Bronchial epithelial cell (primary cell): ENCODE measurements at regions not wholly inside any gene's neighbourhood (a gene's known extent, or its start where the extent isn't known, plus 50 kb on each side); places are given as distances from the start of the nearest gene placed in this dataset.

Source experiments
- DNase-seq: peaks from one replicate; pipeline ENCODE4 v3.0.0-alpha.2; 2010; ENCODE audit warnings: low read depth
- FAIRE-seq: peaks from 2 replicates; lab custom pipeline; 2011; peaks lifted over from hg19 to GRCh38; lab: Jason Lieb, UNC
- H3K27me3 ChIP-seq: 2 replicates; pipeline ENCODE4 v1.5.1; 2011; ENCODE audit warnings: low read length; ENCODE audit not compliant: control insufficient read depth, insufficient read depth
- H3K36me3 ChIP-seq: 2 replicates; pipeline ENCODE4 v1.5.1; 2011; ENCODE audit warnings: low read length; ENCODE audit not compliant: control insufficient read depth, insufficient read depth
- H3K4me3 ChIP-seq: 2 replicates; pipeline ENCODE4 v1.5.1; 2011; ENCODE audit warnings: mild to moderate bottlenecking, low read depth, low read length, control low read depth
- TF ChIP-seq, protein P1 (sequence below): IDR thresholded peaks from 2 replicates; pipeline ENCODE4 v1.5.1; 2011; ENCODE audit warnings: mild to moderate bottlenecking, moderate library complexity, low read length, control low read depth, inconsistent platforms; ENCODE audit not compliant: insufficient read depth, severe bottlenecking

DNA sequence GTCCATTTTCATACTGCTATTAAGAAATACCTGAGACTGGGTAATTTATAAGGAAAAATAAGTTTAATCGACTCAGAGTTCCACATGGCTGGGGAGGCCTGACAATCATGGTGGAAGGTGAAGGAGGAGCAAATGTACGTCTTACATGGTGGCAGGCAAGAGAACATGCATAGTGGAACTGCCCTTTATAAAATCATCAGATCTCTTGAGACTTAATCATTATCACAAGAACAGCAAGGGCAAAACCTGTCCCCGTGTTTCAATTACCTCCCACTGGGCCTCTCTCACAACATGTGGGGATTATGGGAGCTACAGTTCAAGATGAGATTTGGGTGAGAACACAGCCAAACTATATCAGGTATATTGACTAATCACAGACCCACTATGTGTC, 370.2 kb upstream of the USP24 start:
- DNase-seq (no peak), FAIRE-seq (no peak)
- Histone ChIP-seq H3K27me3 (no peaks in the 10 kb centered on the region), H3K36me3 (no peaks in the 10 kb centered on the region), H3K4me3 (no peak overlapping the region)
- TF ChIP-seq, protein P1, sequence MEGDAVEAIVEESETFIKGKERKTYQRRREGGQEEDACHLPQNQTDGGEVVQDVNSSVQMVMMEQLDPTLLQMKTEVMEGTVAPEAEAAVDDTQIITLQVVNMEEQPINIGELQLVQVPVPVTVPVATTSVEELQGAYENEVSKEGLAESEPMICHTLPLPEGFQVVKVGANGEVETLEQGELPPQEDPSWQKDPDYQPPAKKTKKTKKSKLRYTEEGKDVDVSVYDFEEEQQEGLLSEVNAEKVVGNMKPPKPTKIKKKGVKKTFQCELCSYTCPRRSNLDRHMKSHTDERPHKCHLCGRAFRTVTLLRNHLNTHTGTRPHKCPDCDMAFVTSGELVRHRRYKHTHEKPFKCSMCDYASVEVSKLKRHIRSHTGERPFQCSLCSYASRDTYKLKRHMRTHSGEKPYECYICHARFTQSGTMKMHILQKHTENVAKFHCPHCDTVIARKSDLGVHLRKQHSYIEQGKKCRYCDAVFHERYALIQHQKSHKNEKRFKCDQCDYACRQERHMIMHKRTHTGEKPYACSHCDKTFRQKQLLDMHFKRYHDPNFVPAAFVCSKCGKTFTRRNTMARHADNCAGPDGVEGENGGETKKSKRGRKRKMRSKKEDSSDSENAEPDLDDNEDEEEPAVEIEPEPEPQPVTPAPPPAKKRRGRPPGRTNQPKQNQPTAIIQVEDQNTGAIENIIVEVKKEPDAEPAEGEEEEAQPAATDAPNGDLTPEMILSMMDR: no peak

DNA sequence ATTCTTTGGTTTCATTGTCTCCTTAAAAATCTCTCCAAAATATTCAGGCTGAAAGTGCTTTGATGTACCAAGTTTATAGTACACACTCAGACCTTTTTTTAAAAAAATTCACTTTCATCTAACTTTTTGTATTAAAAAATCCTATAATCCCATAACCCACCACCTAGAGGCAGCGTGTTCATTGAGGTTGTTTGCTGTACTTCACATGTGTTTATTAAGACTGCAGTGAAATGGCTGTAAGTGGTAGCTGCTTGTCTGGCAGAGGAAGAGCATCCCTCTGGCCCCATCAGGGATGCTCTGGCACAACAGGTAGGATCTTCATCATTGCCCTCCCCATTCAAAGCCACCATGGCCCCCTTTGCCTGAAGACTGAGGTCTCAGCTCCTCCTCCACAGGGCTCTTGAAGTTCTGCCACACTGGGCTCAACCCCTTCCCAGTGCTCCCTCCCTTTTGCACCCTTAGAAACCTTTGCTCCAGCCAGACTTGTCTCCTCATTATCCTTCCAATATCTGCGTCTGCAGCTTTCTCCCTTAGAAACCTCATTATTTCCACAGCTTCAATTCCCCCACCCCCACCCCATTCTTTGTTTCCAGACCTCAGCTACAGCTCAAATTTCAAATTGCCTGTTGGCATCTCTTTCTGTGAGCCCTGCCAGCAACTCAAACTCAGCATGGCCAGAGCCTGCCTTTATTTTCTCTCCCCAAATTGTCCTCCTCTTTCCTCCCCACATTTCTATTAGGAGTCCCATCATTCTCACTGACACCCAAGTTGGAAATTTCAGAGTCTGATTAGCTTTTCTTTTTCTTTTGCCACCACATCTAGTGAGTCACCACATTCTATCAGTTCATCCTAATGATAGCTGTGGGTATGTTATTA, 369.6 kb upstream of the USP24 start:
- DNase-seq (no peak), FAIRE-seq (no peak)
- Histone ChIP-seq H3K36me3 (no peaks in the 10 kb centered on the region), H3K27me3 (no peaks in the 10 kb centered on the region), H3K4me3 (no peak overlapping the region)
- TF ChIP-seq, protein P1: no peak

DNA sequence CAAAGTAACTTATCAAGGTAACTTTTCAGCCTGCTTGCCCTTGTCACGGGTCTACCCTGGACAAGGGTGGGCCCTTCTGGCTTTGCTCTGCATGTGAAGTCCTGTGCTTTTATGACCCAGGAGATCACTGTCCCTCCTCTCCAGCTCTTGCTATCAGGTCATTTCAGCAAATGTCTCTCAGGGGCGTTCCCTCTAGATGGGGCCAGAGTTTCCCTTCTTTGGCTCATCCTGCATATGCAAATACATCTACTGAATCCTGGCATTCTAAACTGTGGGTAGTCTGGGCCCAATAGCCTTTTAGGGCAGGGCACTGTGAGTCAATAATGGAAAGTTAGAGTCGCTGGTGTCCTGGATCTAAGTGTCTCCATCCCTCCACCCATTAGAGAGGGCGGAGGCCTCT, 366.9 kb upstream of the USP24 start:
- TF ChIP-seq, protein P1: no peak
- no peak for FAIRE-seq

DNA sequence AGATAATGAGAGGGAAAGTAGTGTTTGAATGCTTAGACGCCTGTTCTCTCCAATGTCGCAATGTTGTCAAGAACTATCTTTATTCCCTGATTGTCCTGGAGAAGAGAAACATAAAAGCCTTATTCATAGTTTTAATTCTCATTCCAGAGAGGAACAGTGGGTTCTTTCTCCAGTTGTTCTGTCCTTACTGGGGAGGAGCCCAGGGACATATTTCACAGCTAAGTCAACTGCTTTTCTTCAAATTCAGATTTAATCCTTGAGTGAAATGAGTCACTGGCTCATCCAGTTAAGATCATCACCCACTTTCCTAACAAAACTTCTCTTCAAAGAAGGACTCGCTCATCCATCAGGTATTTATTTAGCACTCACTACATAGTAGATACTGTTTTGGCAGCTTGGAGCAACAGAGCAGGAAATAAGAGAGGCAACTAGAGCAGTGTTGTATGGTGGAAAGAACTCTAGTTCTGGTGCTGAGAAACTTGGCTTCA, 365.7 kb upstream of the USP24 start:
- TF ChIP-seq, protein P1: no peak
- Histone ChIP-seq H3K4me3 (no peak overlapping the region), H3K36me3 (no peaks in the 10 kb centered on the region), H3K27me3 (no peaks in the 10 kb centered on the region)
- no peak for FAIRE-seq
- DNase-seq: peak; percentile 78

More for the DNA sequence above, 366.9 kb upstream of the USP24 start:
- no peaks in the 10 kb centered on the region for H3K36me3 ChIP-seq
- no peaks in the 10 kb centered on the region for H3K27me3 ChIP-seq
- H3K4me3 ChIP-seq: no peak overlapping the region
- no peak for DNase-seq

DNA sequence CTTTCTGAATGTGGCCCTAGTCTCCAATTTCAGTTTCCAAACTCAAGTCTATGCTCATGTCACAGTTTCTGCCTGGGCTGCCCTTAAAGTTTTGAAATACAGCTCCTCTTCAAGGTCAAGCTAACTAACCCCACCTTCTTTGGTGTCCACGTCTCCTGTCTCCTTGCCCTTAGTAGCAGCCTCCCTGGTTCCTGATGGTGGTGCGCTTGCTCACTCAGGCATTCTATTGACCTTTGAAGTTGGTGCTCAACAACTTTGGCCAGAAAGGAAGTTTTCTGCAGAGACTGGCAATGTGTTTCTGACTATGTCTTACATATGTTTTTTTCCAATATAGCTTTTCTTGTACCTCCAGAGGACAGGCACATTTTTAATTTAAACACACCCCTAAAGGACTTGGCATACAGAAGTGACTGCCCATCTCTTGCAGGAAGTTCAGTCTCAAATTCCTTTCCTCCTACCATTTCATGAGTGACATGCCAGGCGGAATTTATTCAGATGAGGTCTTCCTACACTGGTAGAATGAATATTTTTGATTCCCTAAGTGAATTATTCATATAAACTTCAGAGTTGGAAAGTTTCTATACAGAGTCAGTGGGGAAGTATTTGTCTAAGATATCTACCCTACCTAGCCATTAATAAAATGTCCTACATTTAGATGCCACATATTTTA, 364.3 kb upstream of the USP24 start:
- DNase-seq (no peak), FAIRE-seq (no peak)
- Histone ChIP-seq H3K4me3 (no peak overlapping the region), H3K36me3 (no peaks in the 10 kb centered on the region), H3K27me3 (no peaks in the 10 kb centered on the region)
- TF ChIP-seq, protein P1: no peak
